SK-N-DZ (cell line): ENCODE measurements at regions not wholly inside any gene's neighbourhood (a gene's known extent, or its start where the extent isn't known, plus 50 kb on each side); places are given as distances from the start of the nearest gene placed in this dataset.

Source experiments
- DNase-seq: peaks from one replicate; pipeline ENCODE4 v3.0.0-alpha.2; 2015; ENCODE audit warnings: low spot score

GRCh38 chr13:26942184-26942583 is 181.6 kb upstream of the GPR12 start:
- DNase-seq = no peak

GRCh38 chr13:26941345-26942174 is 181.0 kb upstream of the GPR12 start:
- DNase-seq = no peak

- no peak for DNase-seq
These were observed 173.5 kb upstream of the GPR12 start for GRCh38 chr13:26934096-26934495.

GRCh38 chr13:26932465-26932864 is 171.9 kb upstream of the GPR12 start:
- no peak for DNase-seq

- peak; percentile 79 for DNase-seq
These were observed 169.6 kb upstream of the GPR12 start for GRCh38 chr13:26929971-26930730.

GRCh38 chr13:26927511-26927910 is 166.9 kb upstream of the GPR12 start:
- no peak for DNase-seq

GRCh38 chr13:26926371-26926770 is 165.8 kb upstream of the GPR12 start:
- DNase-seq = no peak

- DNase-seq = no peak
These were observed 163.4 kb upstream of the GPR12 start for GRCh38 chr13:26923824-26924605.

- DNase-seq = no peak
These were observed 161.3 kb upstream of the GPR12 start for GRCh38 chr13:26921918-26922317.

GRCh38 chr13:26920614-26921355 is 160.2 kb upstream of the GPR12 start:
- no peak for DNase-seq

GRCh38 chr13:26919732-26920131 is 159.1 kb upstream of the GPR12 start:
- DNase-seq = no peak

- DNase-seq = no peak
These were observed 158.7 kb upstream of the GPR12 start for GRCh38 chr13:26919311-26919710.

GRCh38 chr13:26914624-26915023 is 154.0 kb upstream of the GPR12 start:
- no peak for DNase-seq

GRCh38 chr13:26914148-26914547 is 153.6 kb upstream of the GPR12 start:
- no peak for DNase-seq

GRCh38 chr13:26910754-26911465 is 150.3 kb upstream of the GPR12 start:
- no peak for DNase-seq

- no peak for DNase-seq
These were observed 148.9 kb upstream of the GPR12 start for GRCh38 chr13:26909477-26909876.

- no peak for DNase-seq
These were observed 147.5 kb upstream of the GPR12 start for GRCh38 chr13:26908126-26908525.

- peak; percentile 87 for DNase-seq
These were observed 138.6 kb upstream of the GPR12 start for GRCh38 chr13:26899202-26899601.

- DNase-seq = peak; percentile 56
These were observed 137.3 kb upstream of the GPR12 start for GRCh38 chr13:26897706-26898550.
